Endothelial cell of umbilical vein (primary cell): ENCODE measurements at regions not wholly inside any gene's neighbourhood (a gene's known extent, or its start where the extent isn't known, plus 50 kb on each side); places are given as distances from the start of the nearest gene placed in this dataset.

Experiments
- CTCF ChIP-seq, 2 donors: IDR thresholded peaks; 1 replicate in 1 of 2; 2 replicates in 1 of 2; pipeline ENCODE4 v1.5.1; 2011; ENCODE audit warnings: low read length in 2 of 2, mild to moderate bottlenecking in 2 of 2, moderate library complexity in 2 of 2, control low read depth in 1 of 2, inconsistent platforms in 1 of 2, low read depth in 1 of 2; ENCODE audit not compliant: insufficient read depth in 1 of 2; ENCODE audit errors: extremely low read depth in 1 of 2
- EZH2 ChIP-seq: IDR thresholded peaks from 2 replicates; pipeline ENCODE4 v1.6.1; 2012; ENCODE audit warnings: borderline replicate concordance, low read depth, mild to moderate bottlenecking, moderate library complexity, low read length, inconsistent platforms; ENCODE audit not compliant: severe bottlenecking
- JUN ChIP-seq: IDR thresholded peaks from 2 replicates; pipeline ENCODE4 v1.6.1; 2011; ENCODE audit warnings: borderline replicate concordance, low read depth; ENCODE audit not compliant: insufficient read length, insufficient read depth

DNA sequence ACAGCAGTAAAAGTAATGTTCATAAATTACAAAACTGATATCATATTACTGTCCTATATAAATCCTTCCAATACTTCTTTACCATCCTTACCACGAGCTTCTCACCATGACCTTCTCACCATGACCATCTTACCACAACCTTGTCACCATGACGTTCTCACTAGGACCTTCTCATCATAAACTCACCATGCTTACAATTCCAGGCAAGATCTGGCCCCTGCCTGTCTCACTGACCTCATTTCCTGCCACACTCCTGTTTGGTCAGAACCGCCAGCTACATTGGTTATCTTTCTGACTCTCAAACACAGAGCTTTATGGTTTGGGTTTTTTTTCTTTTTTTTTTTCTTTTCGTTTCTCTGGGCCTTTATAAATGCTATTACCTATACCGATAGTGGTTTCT lies 827.6 kb downstream of the RNF144A start:
- TF ChIP-seq CTCF (IDR thresholded peaks at IDR 0.05; ENCODE audit: extremely low read depth in 1 of 2, insufficient read depth in 1 of 2, low read depth in 1 of 2, low read length in 2 of 2) (no peak), JUN (no peak), EZH2 (no peak)
